Thyroid gland (tissue), 4 donors: ENCODE measurements at regions not wholly inside any gene's neighbourhood (a gene's known extent, or its start where the extent isn't known, plus 50 kb on each side); places are given as distances from the start of the nearest gene placed in this dataset.

Experiments used
- DNase-seq, 2 donors: peaks; one replicate each; pipeline ENCODE4 v3.0.0-alpha.2; 2019
- H3K27ac ChIP-seq, 3 donors: fragments of 200-600 bp; sonication (generic); 1 replicate in 2 of 3; 2 replicates in 1 of 3; pipeline ENCODE4 v1.5.1; 2016 to 2019; ENCODE audit warnings: mild to moderate bottlenecking in 1 of 3, moderate library complexity in 1 of 3
- H3K27me3 ChIP-seq: fragments of 200-600 bp; sonication (generic); one replicate; pipeline ENCODE4 v1.5.1; 2019
- H3K36me3 ChIP-seq, 2 donors: fragments of 200-600 bp; sonication (generic); one replicate each; pipeline ENCODE4 v1.5.1; 2016 to 2019
- H3K4me1 ChIP-seq, 2 donors: fragments of 200-600 bp; sonication (generic); one replicate each; pipeline ENCODE4 v1.5.1; 2017 to 2019
- H3K4me3 ChIP-seq, 3 donors: fragments of 200-600 bp; sonication (generic); replicated peaks in 1 of 3; 1 replicate in 2 of 3; 2 replicates in 1 of 3; pipeline ENCODE4 v1.5.1; 2016; ENCODE audit warnings: mild to moderate bottlenecking in 1 of 3
- H3K9me3 ChIP-seq: fragments of 200-600 bp; sonication (generic); one replicate; pipeline ENCODE4 v1.5.1; 2017
- CTCF ChIP-seq, 6 experiments: fragments of 200-600 bp in 3 of 6; fragments of 450-650 bp in 3 of 6; sonication (generic) in 3 of 6; IDR thresholded peaks; one replicate each; pipeline ENCODE4 v1.5.1; 2016 to 2019; ENCODE audit warnings: antibody characterized with exemption in 6 of 6, mild to moderate bottlenecking in 2 of 6, inconsistent platforms in 1 of 6, moderate library complexity in 1 of 6
- POLR2A ChIP-seq, 2 donors: fragments of 450-650 bp; IDR thresholded peaks; one replicate each; pipeline ENCODE4 v1.6.1; 2017; ENCODE audit warnings: antibody characterized with exemption in 2 of 2, mild to moderate bottlenecking in 2 of 2, moderate library complexity in 1 of 2
- WGBS, 2 donors: methylation state at CpG; one replicate each; pipeline ENCODE4 v1.1.5; 2017; 5-methylcytosine and 5-hydroxymethylcytosine counted together
- intact Hi-C: fragments of 100-400 bp; cut with DNase I; formaldehyde crosslinking; loops from one replicate; pipeline ENCODE4 v1.15.1; 2023

- H3K27me3 ChIP-seq: no peaks in the 10 kb centered on the region
- DNase-seq: no peak
These were observed 185.6 kb upstream of the KCNK2 start for GRCh38 chr1:214896921-214897320.

GRCh38 chr1:214897581-214897980 lies 185.0 kb upstream of the KCNK2 start:
- no peaks in the 10 kb centered on the region for H3K27me3 ChIP-seq
- TF ChIP-seq CTCF (IDR thresholded peaks at IDR 0.05) (no peak), POLR2A (IDR thresholded peaks at IDR 0.05) (no peak)
- H3K4me3 ChIP-seq: no peak overlapping the region

More at GRCh38 chr1:214896921-214897320, 185.6 kb upstream of the KCNK2 start:
- intact Hi-C loops: no loop called here
- Histone ChIP-seq H3K36me3 (no peaks in the 10 kb centered on the region), H3K4me1 (peaks cover 30 to 31% of the 10 kb centered on the region in 2 donors), H3K27ac (peak overlapping the region in 1 of 3 donors; percentile 70), H3K9me3 (no peaks in the 10 kb centered on the region), H3K4me3 (no peak overlapping the region)
- TF ChIP-seq POLR2A (IDR thresholded peaks at IDR 0.05) (no peak), CTCF (IDR thresholded peaks at IDR 0.05) (no peak)
- WGBS, 2 donors: 88 to 90% methylated on average over 2 of the region's 2 CpGs

GRCh38 chr1:214898161-214898560 lies 184.4 kb upstream of the KCNK2 start:
- intact Hi-C loops: no loop called here
- no peak for TF ChIP-seq POLR2A (IDR thresholded peaks at IDR 0.05)
- no peak for TF ChIP-seq CTCF (IDR thresholded peaks at IDR 0.05)
- no peaks in the 10 kb centered on the region for H3K27me3 ChIP-seq
- no peaks in the 10 kb centered on the region for H3K36me3 ChIP-seq
- DNase-seq: no peak
- H3K27ac ChIP-seq: peak overlapping the region; percentile 36 to 79 (median 70)
- H3K4me3 ChIP-seq: no peak overlapping the region
- H3K9me3 ChIP-seq: no peaks in the 10 kb centered on the region
- H3K4me1 ChIP-seq: peaks cover 34 to 40% of the 10 kb centered on the region in 2 donors
- WGBS, 2 donors: 93 to 94% methylated on average over 8 of the region's 8 CpGs

More at GRCh38 chr1:214897581-214897980, 185.0 kb upstream of the KCNK2 start:
- Histone ChIP-seq H3K9me3 (no peaks in the 10 kb centered on the region), H3K4me1 (peaks cover 34 to 35% of the 10 kb centered on the region in 2 donors), H3K27ac (peak overlapping the region in 2 of 3 donors; percentile 70 to 79), H3K36me3 (no peaks in the 10 kb centered on the region)
- intact Hi-C loops: no loop called here
- DNase-seq: no peak
- WGBS, 2 donors: 74 to 83% methylated on average over 4 of the region's 4 CpGs

- WGBS, 2 donors: 59% methylated on average over 3 of the region's 3 CpGs
- TF ChIP-seq CTCF (IDR thresholded peaks at IDR 0.05) (no peak), POLR2A (IDR thresholded peaks at IDR 0.05) (no peak)
- Histone ChIP-seq H3K27me3 (no peaks in the 10 kb centered on the region), H3K27ac (peak overlapping the region; percentile 36 to 79 (median 70)), H3K4me3 (no peak overlapping the region), H3K9me3 (no peaks in the 10 kb centered on the region), H3K36me3 (no peaks in the 10 kb centered on the region), H3K4me1 (peaks cover 34 to 42% of the 10 kb centered on the region in 2 donors)
- DNase-seq: no peak
- intact Hi-C loops: no loop called here
These were observed 183.8 kb upstream of the KCNK2 start for GRCh38 chr1:214898718-214899117.

- DNase-seq: no peak
- no peaks in the 10 kb centered on the region for H3K36me3 ChIP-seq
- H3K9me3 ChIP-seq: no peaks in the 10 kb centered on the region
- peaks cover 40 to 45% of the 10 kb centered on the region in 2 donors for H3K4me1 ChIP-seq
- intact Hi-C loops: no loop called here
- H3K4me3 ChIP-seq: no peak overlapping the region
- peak overlapping the region; percentile 36 to 79 (median 70) for H3K27ac ChIP-seq
- no peaks in the 10 kb centered on the region for H3K27me3 ChIP-seq
- TF ChIP-seq POLR2A (IDR thresholded peaks at IDR 0.05) (no peak), CTCF (IDR thresholded peaks at IDR 0.05) (no peak)
These were observed 182.6 kb upstream of the KCNK2 start for GRCh38 chr1:214899908-214900460.
